GM18517 (cell line): ENCODE measurements at regions not wholly inside any gene's neighbourhood (a gene's known extent, or its start where the extent isn't known, plus 50 kb on each side); places are given as distances from the start of the nearest gene placed in this dataset.

Source experiments
- ATAC-seq: cut with Tn5 transposase; IDR thresholded peaks from one replicate; pipeline ENCODE4 v1.9.1; 2021; ENCODE audit warnings: mild to moderate bottlenecking, moderate library complexity; ENCODE audit not compliant: unreplicated experiment

GRCh38 chr21:25338415-25338814 lies 268.9 kb downstream of the MRPL39 start:
- ATAC-seq = no peak

GRCh38 chr21:25334046-25334730 lies 273.1 kb downstream of the MRPL39 start:
- no peak for ATAC-seq

GRCh38 chr21:25331286-25331685 lies 276.0 kb downstream of the MRPL39 start:
- no peak for ATAC-seq

GRCh38 chr21:25330266-25330665 lies 277.0 kb downstream of the MRPL39 start:
- no peak for ATAC-seq

GRCh38 chr21:25329227-25329825 lies 278.0 kb downstream of the MRPL39 start:
- ATAC-seq = no peak

- no peak for ATAC-seq
Measured at GRCh38 chr21:25328736-25329135, 278.5 kb downstream of the MRPL39 start.

GRCh38 chr21:25326181-25326580 lies 281.1 kb downstream of the MRPL39 start:
- no peak for ATAC-seq

- no peak for ATAC-seq
Measured at GRCh38 chr21:25324666-25325065, 282.6 kb downstream of the MRPL39 start.

GRCh38 chr21:25323356-25323949 lies 283.8 kb downstream of the MRPL39 start:
- no peak for ATAC-seq

- ATAC-seq = no peak
Measured at GRCh38 chr21:25314247-25314646, 293.0 kb downstream of the MRPL39 start.

GRCh38 chr21:25313829-25314228 lies 293.5 kb downstream of the MRPL39 start:
- ATAC-seq = no peak

GRCh38 chr21:25307489-25307888 lies 299.8 kb downstream of the MRPL39 start:
- no peak for ATAC-seq

- no peak for ATAC-seq
Measured at GRCh38 chr21:25304611-25305010, 302.7 kb downstream of the MRPL39 start.

- no peak for ATAC-seq
Measured at GRCh38 chr21:25300632-25301031, 306.6 kb downstream of the MRPL39 start.

GRCh38 chr21:25298512-25299491 lies 308.5 kb downstream of the MRPL39 start:
- peak; percentile 96 for ATAC-seq

- ATAC-seq = no peak
Measured at GRCh38 chr21:25297117-25297516, 310.2 kb downstream of the MRPL39 start.

GRCh38 chr21:25296252-25296651 lies 311.0 kb downstream of the MRPL39 start:
- ATAC-seq = no peak

- ATAC-seq = no peak
Measured at GRCh38 chr21:25292396-25292795, 314.9 kb downstream of the MRPL39 start.

GRCh38 chr21:25283720-25284119 lies 323.6 kb downstream of the MRPL39 start:
- ATAC-seq = peak; percentile 52

- no peak for ATAC-seq
Measured at GRCh38 chr21:25281134-25281533, 326.1 kb downstream of the MRPL39 start.

GRCh38 chr21:25280061-25280460 lies 327.2 kb downstream of the MRPL39 start:
- ATAC-seq = no peak
